GM18907 (cell line): ENCODE measurements at regions not wholly inside any gene's neighbourhood (a gene's known extent, or its start where the extent isn't known, plus 50 kb on each side); places are given as distances from the start of the nearest gene placed in this dataset.
A peak's percentile ranks its signal among the peaks of the same experiment; 100 is the strongest.
"Not testable (repeated sequence)": the region's sequence is repeated elsewhere in the genome, so short reads cannot be mapped to it uniquely, and the experiment has no call there.

ENCODE experiments used
- ATAC-seq: cut with Tn5 transposase; IDR thresholded peaks from one replicate; pipeline ENCODE4 v1.9.1; 2021; ENCODE audit warnings: mild to moderate bottlenecking, moderate library complexity; ENCODE audit not compliant: unreplicated experiment

DNA sequence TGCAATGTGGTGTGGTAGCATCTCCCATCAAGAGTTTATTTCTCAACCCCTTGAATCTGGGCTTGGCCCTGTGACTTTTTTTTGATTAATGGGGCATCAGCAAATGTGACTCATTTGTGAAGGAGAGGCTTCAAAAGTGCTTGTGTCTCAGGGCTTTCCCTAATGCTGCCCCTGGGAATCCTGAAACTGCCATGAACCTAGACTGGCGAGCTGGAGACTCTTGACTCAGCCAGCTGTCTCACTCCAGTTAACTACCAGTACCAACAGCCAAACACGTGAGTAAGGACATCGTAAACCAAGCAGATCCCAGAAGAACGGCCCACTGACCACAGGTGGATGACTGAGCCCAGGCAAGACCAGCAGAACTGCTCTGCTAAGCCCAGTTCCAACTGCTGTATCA lies 72.8 kb upstream of the ADTRP start:
- ATAC-seq = no peak

DNA sequence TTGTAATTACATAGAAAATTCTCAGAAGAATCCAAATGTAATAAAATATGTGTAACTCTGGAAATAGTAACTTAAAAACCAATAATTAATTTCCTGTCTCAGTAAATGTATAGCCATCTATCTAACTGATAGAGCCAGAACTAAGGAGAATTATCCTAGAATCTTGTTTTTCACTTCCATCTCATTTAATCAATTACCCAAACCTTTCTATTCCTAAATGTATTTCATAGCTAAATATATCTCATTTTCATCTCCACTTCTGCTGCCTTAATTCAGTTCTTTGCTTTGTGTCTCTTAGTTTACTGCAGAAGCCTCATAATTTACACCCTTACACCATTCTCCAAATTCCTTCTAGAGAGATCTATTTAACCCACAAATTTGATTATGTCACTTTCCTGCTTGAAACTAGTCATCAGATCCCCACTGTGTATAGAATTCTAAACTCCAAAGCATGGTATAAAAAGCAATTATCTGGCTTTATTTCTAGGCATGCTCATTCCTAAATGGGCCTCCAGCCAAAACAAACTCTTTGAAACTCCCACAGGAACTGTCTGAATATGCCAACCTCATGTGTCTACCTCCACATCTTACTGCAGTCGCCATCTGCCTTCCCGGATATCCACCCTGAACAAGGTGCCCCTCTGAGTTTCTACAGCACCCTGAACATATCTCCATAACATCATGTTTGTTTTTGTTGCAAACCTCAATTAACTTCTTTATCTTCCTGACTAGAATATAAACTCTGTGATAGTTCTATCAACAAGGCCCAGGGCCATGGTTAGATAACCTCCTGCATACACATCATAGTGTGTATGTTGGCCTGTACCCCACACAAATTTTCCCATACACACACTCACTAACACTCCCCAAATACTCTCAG lies 70.5 kb upstream of the ADTRP start:
- no peak for ATAC-seq

DNA sequence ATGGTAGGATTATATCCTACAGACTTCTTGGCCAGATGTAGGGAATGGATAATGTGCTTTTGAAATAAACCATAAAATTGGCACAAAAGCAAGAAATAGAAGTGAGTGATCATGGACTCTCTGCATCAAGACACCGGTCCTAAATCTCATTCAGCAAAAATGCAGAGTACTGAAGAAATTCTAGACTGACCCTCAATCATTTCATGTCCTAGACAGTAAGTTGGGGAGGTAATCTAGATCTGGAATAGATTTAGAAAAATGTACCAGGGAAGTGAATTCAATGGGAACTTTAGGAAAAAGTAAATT lies 69.7 kb upstream of the ADTRP start:
- ATAC-seq = no peak

DNA sequence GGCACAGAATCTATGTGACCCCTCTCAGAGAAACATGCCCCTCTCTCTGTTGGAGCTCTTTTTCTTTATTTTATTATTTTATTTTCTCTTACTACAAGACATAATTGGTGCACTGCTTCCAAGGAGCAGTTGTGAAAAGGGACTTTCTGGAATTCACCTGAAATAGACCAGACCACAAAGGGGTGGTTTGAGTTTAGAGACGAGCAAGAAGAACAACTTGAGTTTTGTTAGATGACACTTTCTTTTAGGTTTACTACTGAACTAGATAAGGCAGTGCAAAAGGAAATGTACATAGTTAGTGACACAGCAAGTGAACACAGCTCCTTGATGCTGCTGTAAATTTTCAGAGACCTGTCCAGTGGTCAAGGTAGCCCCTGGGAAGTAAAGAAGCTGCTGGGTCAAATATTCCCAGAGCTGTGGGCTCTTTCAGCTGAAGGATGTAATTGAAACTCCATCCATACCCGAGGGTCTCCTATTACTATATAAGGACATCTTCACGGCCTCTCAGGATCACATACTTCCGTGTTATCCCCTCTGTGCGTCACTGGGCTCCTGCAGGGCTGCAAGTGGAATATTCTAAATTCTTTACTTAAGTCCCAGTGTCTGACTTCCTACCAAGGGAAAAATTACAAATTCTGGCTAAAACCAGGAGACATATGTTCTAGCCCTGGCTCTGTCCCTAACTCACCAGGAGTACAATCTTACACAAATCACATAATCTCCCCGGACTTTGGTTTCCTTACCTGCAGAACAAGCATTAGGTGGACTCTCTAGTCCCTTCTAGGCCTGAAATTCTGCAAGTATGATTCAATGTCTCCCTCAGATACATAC lies 69.1 kb upstream of the ADTRP start:
- no peak for ATAC-seq

DNA sequence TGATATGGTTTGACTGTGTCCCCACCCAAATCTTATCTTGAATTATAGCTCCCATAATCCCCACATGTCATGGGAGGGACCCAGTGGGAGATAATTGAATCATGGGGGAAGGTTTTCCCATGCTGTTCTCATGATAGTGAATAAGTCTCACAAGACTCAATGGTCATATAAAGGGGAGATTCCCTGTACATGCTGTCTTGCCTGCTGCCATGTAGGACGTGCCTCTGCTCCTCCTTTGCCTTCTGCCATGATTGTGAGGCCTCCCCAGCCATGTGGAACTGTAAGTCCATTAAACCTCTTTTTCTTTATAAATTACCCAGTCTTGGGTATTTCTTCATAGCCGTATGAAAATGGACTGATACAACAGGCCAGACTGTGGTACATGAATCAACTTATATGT lies 68.5 kb upstream of the ADTRP start:
- ATAC-seq = not testable (repeated sequence)

DNA sequence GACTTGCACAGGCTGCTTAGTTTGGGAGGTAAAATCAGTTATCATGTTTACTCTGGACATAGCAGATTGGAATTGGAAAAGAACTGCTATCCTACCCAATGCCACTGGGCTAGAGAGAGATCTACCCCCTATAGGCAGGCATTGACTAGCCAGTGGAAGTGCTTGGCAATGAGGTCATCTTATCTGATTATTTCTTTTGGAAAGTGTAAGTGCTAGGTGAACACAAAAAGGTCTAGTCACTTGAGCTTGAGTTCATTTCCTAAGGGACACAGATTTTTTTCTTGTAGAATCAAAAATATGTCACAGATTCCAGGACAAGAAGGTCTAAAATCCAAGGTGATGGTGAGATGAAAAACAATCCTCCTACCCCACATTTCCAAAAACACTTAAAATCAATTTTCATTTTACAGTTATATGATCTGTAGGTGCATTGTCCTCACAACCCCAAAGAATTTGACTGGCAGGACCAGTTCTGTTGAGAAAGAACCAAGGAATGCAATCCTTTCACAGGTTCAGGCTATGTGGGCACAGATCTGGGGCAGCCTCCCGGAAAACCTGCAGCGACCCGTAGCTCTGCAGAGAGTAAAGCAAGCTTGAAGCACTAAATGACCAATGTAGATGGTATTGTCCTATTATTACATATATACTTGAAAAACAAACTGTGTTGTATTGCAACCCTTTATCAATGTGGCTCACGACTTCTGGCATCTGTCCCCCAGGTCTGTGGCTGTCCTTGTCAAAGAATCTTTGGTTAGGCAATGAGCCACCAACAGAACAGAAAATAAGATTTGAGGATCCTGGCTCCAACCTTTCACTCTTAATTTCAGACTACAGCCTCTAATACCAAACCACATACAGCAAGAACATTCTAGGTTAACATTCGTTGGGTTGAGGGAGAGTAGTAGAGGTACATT lies 67.3 kb upstream of the ADTRP start:
- ATAC-seq = no peak

DNA sequence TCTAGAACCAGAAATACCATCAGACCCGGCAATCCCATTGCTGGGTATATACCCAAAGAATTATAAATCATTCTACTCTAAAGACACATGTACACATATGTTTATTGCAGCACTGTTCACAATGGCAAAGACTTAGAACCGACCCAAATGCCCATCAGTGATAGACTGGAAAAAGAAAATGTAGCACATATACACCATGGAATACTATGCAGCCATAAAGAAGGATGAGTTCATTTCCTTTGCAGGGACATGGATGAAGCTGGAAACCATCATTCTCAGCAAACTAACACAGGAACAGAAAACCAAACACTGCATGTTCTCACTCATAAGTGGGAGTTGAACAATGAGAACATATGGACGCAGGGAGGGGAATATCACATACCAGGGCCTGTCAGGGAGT lies 64.2 kb upstream of the ADTRP start:
- ATAC-seq = not testable (repeated sequence)

DNA sequence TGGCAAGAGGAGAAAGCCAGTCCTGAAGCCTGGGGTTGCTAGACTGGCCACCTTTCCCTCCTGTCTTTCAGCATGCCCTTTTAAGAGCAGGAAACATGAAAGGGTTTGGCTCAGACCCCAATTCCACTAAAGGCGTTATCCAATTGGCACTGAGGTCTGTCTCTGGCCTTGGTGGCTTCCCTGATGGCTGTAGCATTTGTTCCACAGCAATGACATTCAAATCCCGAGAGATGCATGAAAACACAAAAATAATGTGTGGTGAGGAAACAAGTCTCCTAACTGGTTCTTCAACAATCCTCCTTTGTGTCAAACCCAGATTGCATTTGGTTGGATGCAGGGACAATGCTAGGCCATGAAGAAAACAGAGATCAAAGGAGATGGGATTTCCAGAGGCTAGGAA lies 56.5 kb upstream of the ADTRP start:
- no peak for ATAC-seq

DNA sequence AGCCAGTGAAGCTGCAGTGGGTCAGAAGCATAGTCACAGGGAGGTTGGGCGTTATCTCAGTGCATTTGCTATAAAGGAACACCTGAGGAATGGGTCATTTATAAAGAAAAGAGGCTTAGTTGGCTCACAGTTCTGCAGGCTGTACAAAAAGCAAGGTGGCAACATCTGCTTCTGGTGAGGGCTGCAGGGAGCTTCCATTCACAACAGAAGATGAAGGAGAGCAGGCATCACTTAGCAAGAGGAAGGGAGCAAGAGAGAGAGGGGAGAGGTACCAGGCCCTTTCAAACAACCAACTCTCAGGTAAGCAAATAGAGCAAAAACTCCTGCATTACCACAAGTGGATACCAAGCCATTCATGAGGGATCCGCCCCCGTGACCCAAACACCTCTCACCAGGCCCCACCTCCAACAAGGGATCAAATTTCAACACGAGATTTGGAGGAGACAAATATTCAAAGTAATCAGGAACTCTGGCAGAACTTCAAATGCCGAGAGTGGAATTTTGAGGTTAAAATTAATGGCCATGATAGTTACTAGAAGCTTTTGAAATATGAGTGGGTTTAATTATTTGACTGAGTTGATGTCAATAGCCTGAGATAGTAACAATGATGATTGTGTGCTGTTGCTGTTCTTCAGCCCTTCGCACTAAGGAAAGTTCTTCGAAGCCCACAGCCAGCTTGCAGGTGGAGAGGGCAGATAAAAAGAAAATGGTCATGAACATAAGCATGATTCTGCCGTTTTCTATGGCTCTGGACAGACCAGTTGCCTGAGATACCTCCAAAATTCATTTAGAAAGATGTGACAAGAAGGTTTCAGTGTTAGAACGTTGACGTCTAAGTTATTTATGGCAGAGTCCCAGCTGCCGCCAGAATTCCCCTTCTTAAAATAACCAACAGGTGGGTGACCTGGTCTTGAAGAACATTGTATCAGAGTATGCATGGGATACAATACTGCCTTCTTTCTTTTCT lies 55.3 kb upstream of the ADTRP start:
- peak; percentile 80 for ATAC-seq

DNA sequence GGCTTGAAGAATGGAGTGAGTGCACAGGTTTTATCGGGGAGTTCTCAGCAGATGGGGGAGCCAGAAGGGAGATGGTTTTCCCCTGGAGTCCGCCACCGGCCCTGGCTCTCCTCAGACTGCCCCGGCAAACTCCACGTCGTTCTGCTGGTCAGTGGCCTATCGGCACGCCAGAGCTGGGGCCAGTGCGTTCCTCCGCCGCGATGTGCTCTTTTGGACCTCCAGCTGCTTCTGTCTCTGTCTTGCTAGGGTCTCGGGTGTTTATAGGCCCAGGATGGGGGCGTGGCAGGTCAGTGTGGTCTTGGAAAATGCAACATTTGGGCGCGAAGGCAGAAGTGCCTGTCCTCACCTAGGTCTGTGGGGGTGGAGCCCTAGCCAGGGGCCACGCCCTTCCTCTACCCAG lies 53.0 kb upstream of the ADTRP start:
- ATAC-seq = no peak

DNA sequence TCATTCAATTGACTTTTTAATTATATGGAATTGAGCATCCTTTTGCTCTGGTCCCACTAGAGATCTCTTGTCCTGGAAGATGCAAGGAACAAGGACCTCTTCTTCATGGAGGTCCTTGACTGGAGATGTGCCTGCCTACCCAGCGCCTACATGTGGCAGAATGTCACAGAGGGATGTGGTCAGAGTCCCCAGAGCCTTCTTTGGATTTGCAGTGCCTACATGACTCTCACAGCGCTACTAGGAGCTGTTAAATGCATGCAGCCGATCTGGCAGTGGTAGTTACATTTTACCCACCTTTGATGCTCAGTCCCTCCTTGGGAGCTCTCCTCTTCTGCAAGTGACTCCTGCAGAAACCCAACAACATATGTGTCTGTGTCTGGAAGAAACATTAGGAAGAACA lies 51.9 kb upstream of the ADTRP start:
- no peak for ATAC-seq

DNA sequence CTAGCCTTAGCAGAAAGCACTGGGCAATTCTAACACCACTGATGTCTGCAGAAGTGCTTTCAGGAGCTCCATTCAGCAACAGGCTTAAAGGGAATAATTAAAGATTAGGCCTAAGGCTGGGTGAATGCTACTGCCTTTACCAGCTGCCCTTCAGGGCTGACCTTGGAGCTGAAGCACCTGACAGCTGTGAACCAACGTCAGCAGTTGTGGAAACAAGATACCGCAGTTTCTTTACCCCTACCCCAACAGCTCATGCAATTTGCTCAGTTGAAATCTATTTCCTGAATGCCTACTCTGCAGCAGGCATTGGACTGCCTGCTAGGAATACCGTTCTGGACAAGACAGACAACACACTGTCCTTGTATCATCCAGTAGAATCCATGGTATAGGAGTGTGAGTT lies 51.5 kb upstream of the ADTRP start:
- no peak for ATAC-seq

DNA sequence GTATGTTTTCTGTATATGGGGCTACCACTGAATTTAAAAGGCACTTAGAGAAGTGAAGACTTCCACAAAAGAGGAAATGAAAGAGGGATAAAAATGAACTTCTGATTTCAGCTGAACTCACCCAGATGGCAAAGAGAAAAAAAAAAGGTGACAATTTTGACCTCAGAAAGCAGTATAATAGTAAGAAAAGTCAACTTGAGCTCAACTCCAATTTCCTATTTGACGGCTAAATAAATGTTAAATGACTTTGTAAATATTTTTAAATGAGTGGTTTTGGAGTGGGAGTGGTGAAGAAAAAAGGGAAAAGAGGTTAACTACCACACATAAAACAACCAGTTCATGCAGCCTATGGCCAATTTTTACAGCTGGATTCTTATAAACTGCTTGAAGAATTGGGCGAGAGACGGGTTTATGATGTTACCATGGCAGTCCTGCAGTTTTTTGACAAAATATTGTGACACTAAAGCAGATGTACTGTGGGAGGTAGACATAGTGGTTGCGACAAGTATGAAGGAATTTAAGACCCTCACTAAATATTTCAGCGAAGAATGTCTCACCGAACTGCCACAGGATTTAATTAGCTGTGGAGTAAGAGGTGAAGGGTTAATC lies 49.8 kb upstream of the ADTRP start:
- ATAC-seq = no peak
